ENCODE measurements at regions not wholly inside any gene's neighbourhood (a gene's known extent, or its start where the extent isn't known, plus 50 kb on each side); places are given as distances from the start of the nearest gene placed in this dataset.

DNA sequence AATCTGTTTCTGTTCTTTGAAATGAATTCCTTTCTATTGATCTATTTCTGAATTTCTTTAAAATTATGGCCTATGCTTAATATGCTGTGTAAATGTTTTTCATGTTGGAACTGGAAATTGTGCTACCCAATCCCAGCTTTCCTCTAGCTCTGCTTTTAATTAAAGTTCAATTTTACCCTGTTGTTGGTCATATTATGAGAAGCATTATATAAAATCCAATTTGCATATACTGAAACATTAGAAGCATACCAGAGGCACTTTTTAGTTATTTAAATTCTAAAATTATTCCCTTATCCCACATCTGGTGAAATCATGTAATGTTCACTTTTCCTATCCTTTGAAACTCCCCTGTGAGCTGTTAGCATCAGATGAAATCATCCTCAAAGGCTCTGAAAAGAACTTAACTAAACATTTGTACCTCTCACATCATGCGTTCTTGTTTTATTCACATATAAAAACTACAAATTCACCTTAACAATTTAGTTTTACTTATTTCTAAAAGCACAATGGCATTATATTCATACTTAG, 160.6 kb upstream of the COL21A1 start:
- Histone ChIP-seq H3K36me3 (ENCODE audit: low read depth, missing control alignments) (no peaks in the 10 kb centered on the region), H3K27me3 (no peaks in the 10 kb centered on the region), H3K4me3 (no peak overlapping the region), H3K27ac (no peak overlapping the region), H3K4me1 (no peaks in the 10 kb centered on the region), H3K9me3 (no peaks in the 10 kb centered on the region)
- TF ChIP-seq POLR2A (IDR thresholded peaks at IDR 0.05) = no peak
- TF ChIP-seq, protein P1, sequence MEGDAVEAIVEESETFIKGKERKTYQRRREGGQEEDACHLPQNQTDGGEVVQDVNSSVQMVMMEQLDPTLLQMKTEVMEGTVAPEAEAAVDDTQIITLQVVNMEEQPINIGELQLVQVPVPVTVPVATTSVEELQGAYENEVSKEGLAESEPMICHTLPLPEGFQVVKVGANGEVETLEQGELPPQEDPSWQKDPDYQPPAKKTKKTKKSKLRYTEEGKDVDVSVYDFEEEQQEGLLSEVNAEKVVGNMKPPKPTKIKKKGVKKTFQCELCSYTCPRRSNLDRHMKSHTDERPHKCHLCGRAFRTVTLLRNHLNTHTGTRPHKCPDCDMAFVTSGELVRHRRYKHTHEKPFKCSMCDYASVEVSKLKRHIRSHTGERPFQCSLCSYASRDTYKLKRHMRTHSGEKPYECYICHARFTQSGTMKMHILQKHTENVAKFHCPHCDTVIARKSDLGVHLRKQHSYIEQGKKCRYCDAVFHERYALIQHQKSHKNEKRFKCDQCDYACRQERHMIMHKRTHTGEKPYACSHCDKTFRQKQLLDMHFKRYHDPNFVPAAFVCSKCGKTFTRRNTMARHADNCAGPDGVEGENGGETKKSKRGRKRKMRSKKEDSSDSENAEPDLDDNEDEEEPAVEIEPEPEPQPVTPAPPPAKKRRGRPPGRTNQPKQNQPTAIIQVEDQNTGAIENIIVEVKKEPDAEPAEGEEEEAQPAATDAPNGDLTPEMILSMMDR (IDR thresholded peaks at IDR 0.05) = no peak
- WGBS, 2 donors = 85 to 92% methylated on average over 1 of the region's 1 CpG
- intact Hi-C loops (cut with DNase I; ENCODE audit: low total_unique reads) = no loop called here
- no peak for DNase-seq

DNA sequence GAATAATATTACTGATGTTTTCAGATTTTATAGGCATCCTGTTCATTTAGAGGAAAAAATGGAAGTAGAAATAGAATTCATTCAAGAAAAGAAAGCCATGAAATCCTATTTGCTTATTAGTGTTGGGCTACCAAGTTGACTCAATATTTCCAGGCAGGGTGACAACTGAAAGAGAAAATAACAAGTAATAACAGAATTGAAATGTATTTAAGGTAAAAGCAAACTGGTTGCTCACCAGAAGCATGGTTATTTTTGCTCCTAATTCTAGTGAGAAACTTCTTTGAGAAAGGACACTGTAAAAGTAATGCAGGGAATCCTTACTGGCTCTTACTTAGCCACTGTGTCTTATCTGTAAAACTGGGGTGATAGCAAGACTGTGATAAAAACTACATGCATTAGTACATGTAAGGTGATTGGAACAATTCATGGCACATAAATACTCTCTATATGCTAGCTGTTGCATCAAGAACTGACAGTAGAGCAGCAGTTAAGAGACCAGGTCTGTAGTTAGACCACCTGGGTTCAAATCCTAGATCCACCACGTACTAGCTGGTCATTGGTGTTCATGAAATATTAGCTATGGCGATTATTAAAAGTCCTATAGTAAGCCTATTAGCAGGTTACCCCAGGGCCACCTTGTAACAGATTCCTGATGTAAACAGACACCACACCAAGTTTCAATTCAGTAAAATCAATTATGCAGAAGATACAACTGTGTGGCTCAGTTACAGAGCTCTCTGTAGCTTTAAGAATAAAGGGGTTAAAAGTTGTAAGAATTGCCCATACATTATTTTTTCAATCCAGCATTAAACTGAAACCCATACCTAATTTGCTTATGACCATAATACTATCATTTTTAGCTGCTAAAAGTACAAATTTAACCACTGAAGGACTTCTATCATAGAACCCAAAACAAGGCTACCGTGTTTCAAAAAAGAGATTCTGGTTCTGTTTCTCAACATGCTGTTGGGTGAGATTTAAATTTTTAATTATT, 159.2 kb upstream of the COL21A1 start:
- TF ChIP-seq, protein P1 (IDR thresholded peaks at IDR 0.05) = no peak
- WGBS, 2 donors = 88 to 90% methylated on average over 3 of the region's 3 CpGs
- Histone ChIP-seq H3K4me3 (no peak overlapping the region), H3K9me3 (no peaks in the 10 kb centered on the region), H3K27me3 (no peaks in the 10 kb centered on the region), H3K4me1 (no peaks in the 10 kb centered on the region), H3K27ac (no peak overlapping the region), H3K36me3 (ENCODE audit: low read depth, missing control alignments) (no peaks in the 10 kb centered on the region)
- intact Hi-C loops (cut with DNase I; ENCODE audit: low total_unique reads) = no loop called here
- no peak for DNase-seq

DNA sequence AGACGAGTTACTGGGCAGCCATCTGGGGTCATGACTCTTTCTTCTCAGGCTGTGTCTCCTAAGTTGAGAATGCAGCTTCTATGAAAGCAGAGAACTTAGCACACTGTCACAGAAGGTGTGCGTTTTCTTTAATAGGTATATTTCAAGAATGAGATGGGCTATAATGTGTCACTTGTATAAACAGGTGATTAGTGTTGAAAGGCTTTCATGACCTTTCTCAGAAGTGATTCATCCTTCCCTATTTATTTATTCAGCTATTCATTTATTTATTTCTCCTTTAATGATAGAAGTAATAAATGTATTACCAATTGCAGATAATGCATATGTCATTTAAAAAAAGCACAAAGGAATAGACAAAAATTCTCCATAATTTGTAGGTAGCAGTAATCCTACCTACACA, 157.2 kb upstream of the COL21A1 start:
- WGBS, 2 donors = 82 to 88% methylated on average over 2 of the region's 2 CpGs
- Histone ChIP-seq H3K36me3 (ENCODE audit: low read depth, missing control alignments) (no peaks in the 10 kb centered on the region), H3K4me3 (no peak overlapping the region), H3K27me3 (no peaks in the 10 kb centered on the region), H3K4me1 (no peaks in the 10 kb centered on the region), H3K9me3 (no peaks in the 10 kb centered on the region), H3K27ac (no peak overlapping the region)
- DNase-seq = no peak
- intact Hi-C loops (cut with DNase I; ENCODE audit: low total_unique reads) = no loop called here
- TF ChIP-seq, protein P1 (IDR thresholded peaks at IDR 0.05) = no peak
- TF ChIP-seq POLR2A (IDR thresholded peaks at IDR 0.05) = no peak

DNA sequence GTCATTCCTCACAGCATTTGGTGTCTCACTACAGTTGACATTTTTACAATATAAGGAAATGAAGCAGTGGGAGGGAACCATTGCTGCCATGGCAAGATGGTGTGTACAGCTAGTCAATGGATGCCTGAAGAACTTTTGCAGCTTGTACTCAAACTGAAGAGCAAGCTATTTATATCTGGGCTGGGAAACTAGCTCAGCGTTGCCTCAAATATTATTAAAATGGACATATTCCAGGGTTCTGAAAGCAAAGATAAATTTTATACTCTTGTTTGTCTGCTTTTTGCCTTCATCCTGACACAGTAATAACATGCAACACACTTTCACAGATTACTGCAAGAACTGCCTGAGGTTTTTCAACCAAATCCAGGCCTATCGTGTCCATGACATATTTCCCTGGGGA, 156.4 kb upstream of the COL21A1 start:
- Histone ChIP-seq H3K4me3 (no peak overlapping the region), H3K27me3 (no peaks in the 10 kb centered on the region), H3K36me3 (ENCODE audit: low read depth, missing control alignments) (no peaks in the 10 kb centered on the region), H3K27ac (no peak overlapping the region), H3K4me1 (no peaks in the 10 kb centered on the region), H3K9me3 (no peaks in the 10 kb centered on the region)
- TF ChIP-seq, protein P1 (IDR thresholded peaks at IDR 0.05) = no peak
- intact Hi-C loops (cut with DNase I; ENCODE audit: low total_unique reads) = no loop called here
- no peak for DNase-seq
- 48 to 58% methylated on average over 2 of the region's 2 CpGs for WGBS, 2 donors
